ENCODE measurements at regions not wholly inside any gene's neighbourhood (a gene's known extent, or its start where the extent isn't known, plus 50 kb on each side); places are given as distances from the start of the nearest gene placed in this dataset.

- no peak overlapping the region for H3K4me3 ChIP-seq (ENCODE audit: low read depth, poor library complexity, severe bottlenecking)
- intact Hi-C loops (cut with DNase I; ENCODE audit: low total_unique reads): loop anchor here (2.0 kb wide), 1 partner anchor 482 kb away; no protein-coding TSS in a partner anchor
- 83 to 92% methylated on average over 8 of the region's 8 CpGs for WGBS, 2 donors
- no peak for TF ChIP-seq CTCF (IDR thresholded peaks at IDR 0.05)
- TF ChIP-seq POLR2A (IDR thresholded peaks at IDR 0.05): no peak
- DNase-seq (ENCODE audit: low spot score in 2 of 2): no peak
These were observed 159.9 kb upstream of the NAV2 start for GRCh38 chr11:19552656-19553260.

GRCh38 chr11:19552161-19552560, 160.5 kb upstream of the NAV2 start:
- intact Hi-C loops (cut with DNase I; ENCODE audit: low total_unique reads): loop anchor here (2.0 kb wide), 1 partner anchor 481 kb away; no protein-coding TSS in a partner anchor

GRCh38 chr11:19551457-19551856, 161.2 kb upstream of the NAV2 start:
- WGBS, 2 donors: 81 to 93% methylated on average over 4 of the region's 4 CpGs
- intact Hi-C loops (cut with DNase I; ENCODE audit: low total_unique reads): no loop called here
- no peak for DNase-seq (ENCODE audit: low spot score in 2 of 2)
- TF ChIP-seq CTCF (IDR thresholded peaks at IDR 0.05): no peak
- no peak for TF ChIP-seq POLR2A (IDR thresholded peaks at IDR 0.05)
- no peak overlapping the region for H3K4me3 ChIP-seq (ENCODE audit: low read depth, poor library complexity, severe bottlenecking)

More at GRCh38 chr11:19552161-19552560, 160.5 kb upstream of the NAV2 start:
- H3K4me3 ChIP-seq (ENCODE audit: low read depth, poor library complexity, severe bottlenecking): no peak overlapping the region
- WGBS, 2 donors: 89 to 90% methylated on average over 8 of the region's 8 CpGs
- no peak for TF ChIP-seq CTCF (IDR thresholded peaks at IDR 0.05)
- TF ChIP-seq POLR2A (IDR thresholded peaks at IDR 0.05): no peak
- no peak for DNase-seq (ENCODE audit: low spot score in 2 of 2)

GRCh38 chr11:19547044-19547443, 165.6 kb upstream of the NAV2 start:
- H3K4me3 ChIP-seq (ENCODE audit: low read depth, poor library complexity, severe bottlenecking): no peak overlapping the region
- no peak for DNase-seq (ENCODE audit: low spot score in 2 of 2)
- intact Hi-C loops (cut with DNase I; ENCODE audit: low total_unique reads): no loop called here
- 68 to 83% methylated on average over 3 of the region's 3 CpGs for WGBS, 2 donors
- TF ChIP-seq POLR2A (IDR thresholded peaks at IDR 0.05): no peak
- TF ChIP-seq CTCF (IDR thresholded peaks at IDR 0.05): no peak

- no peak overlapping the region for H3K4me3 ChIP-seq (ENCODE audit: low read depth, poor library complexity, severe bottlenecking)
- WGBS, 2 donors: 88 to 93% methylated on average over 5 of the region's 5 CpGs
- no peak for DNase-seq (ENCODE audit: low spot score in 2 of 2)
- intact Hi-C loops (cut with DNase I; ENCODE audit: low total_unique reads): no loop called here
- TF ChIP-seq POLR2A (IDR thresholded peaks at IDR 0.05) (no peak), CTCF (IDR thresholded peaks at IDR 0.05) (no peak)
These were observed 166.3 kb upstream of the NAV2 start for GRCh38 chr11:19546325-19546724.

GRCh38 chr11:19541521-19542049, 171.1 kb upstream of the NAV2 start:
- WGBS, 2 donors: 81 to 92% methylated on average over 3 of the region's 3 CpGs
- TF ChIP-seq CTCF (IDR thresholded peaks at IDR 0.05) (no peak), POLR2A (IDR thresholded peaks at IDR 0.05) (no peak)
- intact Hi-C loops (cut with DNase I; ENCODE audit: low total_unique reads): no loop called here
- DNase-seq (ENCODE audit: low spot score in 2 of 2): no peak
- H3K4me3 ChIP-seq (ENCODE audit: low read depth, poor library complexity, severe bottlenecking): no peak overlapping the region
